Osteoblast (primary cell): ENCODE measurements at regions not wholly inside any gene's neighbourhood (a gene's known extent, or its start where the extent isn't known, plus 50 kb on each side); places are given as distances from the start of the nearest gene placed in this dataset.
A peak's percentile ranks its signal among the peaks of the same experiment; 100 is the strongest.

Experiments used
- DNase-seq: peaks from one replicate; pipeline ENCODE4 v3.0.0; 2011; ENCODE audit warnings: low spot score, mixed read lengths; ENCODE audit not compliant: insufficient read length; ENCODE audit errors: missing footprints
- H2AFZ ChIP-seq: 2 replicates; pipeline ENCODE4 v1.6.0; 2011; ENCODE audit warnings: mild to moderate bottlenecking, low read length
- H3K27ac ChIP-seq: 2 replicates; pipeline ENCODE4 v1.5.1; 2011; ENCODE audit warnings: mild to moderate bottlenecking, low read depth, low read length, moderate library complexity
- H3K27me3 ChIP-seq: 2 replicates; pipeline ENCODE4 v1.6.0; 2012; ENCODE audit warnings: mild to moderate bottlenecking, control low read depth, inconsistent platforms, low read length, moderate library complexity; ENCODE audit not compliant: insufficient read depth
- H3K36me3 ChIP-seq: 2 replicates; pipeline ENCODE4 v1.5.1; 2011; ENCODE audit warnings: mild to moderate bottlenecking, low read length, control low read depth, moderate library complexity; ENCODE audit not compliant: insufficient read depth
- H3K4me1 ChIP-seq: 2 replicates; pipeline ENCODE4 v1.5.1; 2011; ENCODE audit warnings: mild to moderate bottlenecking, low read length, control low read depth, moderate library complexity; ENCODE audit not compliant: insufficient read depth
- H3K4me2 ChIP-seq: 2 replicates; pipeline ENCODE4 v1.6.0; 2011; ENCODE audit warnings: mild to moderate bottlenecking, low read length; ENCODE audit not compliant: insufficient read depth
- H3K4me3 ChIP-seq: fragments of 200-600 bp; sonication (generic); 3 replicates; pipeline ENCODE4 v1.5.1; 2012; ENCODE audit warnings: mild to moderate bottlenecking, low read length, inconsistent platforms; ENCODE audit not compliant: insufficient read depth
- H3K79me2 ChIP-seq: 2 replicates; pipeline ENCODE4 v1.6.0; 2012; ENCODE audit warnings: mild to moderate bottlenecking, low read length, control low read depth, inconsistent platforms; ENCODE audit not compliant: insufficient read depth
- H3K9me3 ChIP-seq: 2 replicates; pipeline ENCODE4 v1.5.1; 2011; ENCODE audit warnings: low read depth, low read length, control low read depth
- H4K20me1 ChIP-seq: 2 replicates; pipeline ENCODE4 v1.6.0; 2012; ENCODE audit warnings: mild to moderate bottlenecking, low read length, control low read depth; ENCODE audit not compliant: insufficient read depth
- CTCF ChIP-seq: IDR thresholded peaks from 2 replicates; pipeline ENCODE4 v1.5.1; 2011; ENCODE audit warnings: mild to moderate bottlenecking, low read depth, low read length, moderate library complexity; ENCODE audit errors: extremely low read depth

GRCh38 chr14:63795532-63795931 is 57.3 kb upstream of the SYNE2 start:
- no peak for DNase-seq
- Histone ChIP-seq H3K9me3 (no peaks in the 10 kb centered on the region), H3K4me2 (no peak overlapping the region), H3K27me3 (peaks cover 5% of the 10 kb centered on the region), H2AFZ (no peak overlapping the region), H3K79me2 (no peaks in the 10 kb centered on the region), H3K27ac (no peak overlapping the region), H4K20me1 (no peaks in the 10 kb centered on the region), H3K4me1 (peaks cover 4% of the 10 kb centered on the region), H3K36me3 (no peaks in the 10 kb centered on the region), H3K4me3 (no peak overlapping the region)
- TF ChIP-seq CTCF: no peak

GRCh38 chr14:63800083-63800482 is 52.7 kb upstream of the SYNE2 start:
- Histone ChIP-seq H2AFZ (peak overlapping the region; percentile 77), H3K4me2 (peak overlapping the region; percentile 85), H3K27me3 (no peaks in the 10 kb centered on the region), H3K27ac (no peak overlapping the region), H3K4me1 (peaks cover 4% of the 10 kb centered on the region), H3K79me2 (no peaks in the 10 kb centered on the region), H3K4me3 (peak overlapping the region; percentile 64), H4K20me1 (no peaks in the 10 kb centered on the region), H3K36me3 (no peaks in the 10 kb centered on the region), H3K9me3 (no peaks in the 10 kb centered on the region)
- no peak for DNase-seq
- TF ChIP-seq CTCF: no peak

- Histone ChIP-seq H2AFZ (no peak overlapping the region), H3K4me1 (peaks cover 4% of the 10 kb centered on the region), H3K36me3 (no peaks in the 10 kb centered on the region), H4K20me1 (no peaks in the 10 kb centered on the region), H3K4me3 (no peak overlapping the region), H3K79me2 (no peaks in the 10 kb centered on the region), H3K27me3 (no peaks in the 10 kb centered on the region), H3K27ac (no peak overlapping the region), H3K9me3 (no peaks in the 10 kb centered on the region), H3K4me2 (no peak overlapping the region)
- DNase-seq: no peak
- no peak for TF ChIP-seq CTCF
Measured at GRCh38 chr14:63800651-63801375, 52.0 kb upstream of the SYNE2 start.
